ENCODE measurements at regions not wholly inside any gene's neighbourhood (a gene's known extent, or its start where the extent isn't known, plus 50 kb on each side); places are given as distances from the start of the nearest gene placed in this dataset.

- DNase-seq (ENCODE audit: extremely low spot score), result no peak
- ChIA-PET CTCF (interaction anchor here (1.6 kb wide), 1 partner anchor 87 kb away, joined by 3 read pairs; no protein-coding TSS in a partner anchor), POLR2A (no interaction called here)
- TF ChIP-seq, protein P1, sequence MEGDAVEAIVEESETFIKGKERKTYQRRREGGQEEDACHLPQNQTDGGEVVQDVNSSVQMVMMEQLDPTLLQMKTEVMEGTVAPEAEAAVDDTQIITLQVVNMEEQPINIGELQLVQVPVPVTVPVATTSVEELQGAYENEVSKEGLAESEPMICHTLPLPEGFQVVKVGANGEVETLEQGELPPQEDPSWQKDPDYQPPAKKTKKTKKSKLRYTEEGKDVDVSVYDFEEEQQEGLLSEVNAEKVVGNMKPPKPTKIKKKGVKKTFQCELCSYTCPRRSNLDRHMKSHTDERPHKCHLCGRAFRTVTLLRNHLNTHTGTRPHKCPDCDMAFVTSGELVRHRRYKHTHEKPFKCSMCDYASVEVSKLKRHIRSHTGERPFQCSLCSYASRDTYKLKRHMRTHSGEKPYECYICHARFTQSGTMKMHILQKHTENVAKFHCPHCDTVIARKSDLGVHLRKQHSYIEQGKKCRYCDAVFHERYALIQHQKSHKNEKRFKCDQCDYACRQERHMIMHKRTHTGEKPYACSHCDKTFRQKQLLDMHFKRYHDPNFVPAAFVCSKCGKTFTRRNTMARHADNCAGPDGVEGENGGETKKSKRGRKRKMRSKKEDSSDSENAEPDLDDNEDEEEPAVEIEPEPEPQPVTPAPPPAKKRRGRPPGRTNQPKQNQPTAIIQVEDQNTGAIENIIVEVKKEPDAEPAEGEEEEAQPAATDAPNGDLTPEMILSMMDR (IDR thresholded peaks at IDR 0.05; ENCODE audit: control extremely low read depth, extremely low read depth, low read depth, missing control alignments), result no peak
These were observed 517.1 kb downstream of the TMEM232 start for GRCh38 chr5:110209401-110209800.

DNA sequence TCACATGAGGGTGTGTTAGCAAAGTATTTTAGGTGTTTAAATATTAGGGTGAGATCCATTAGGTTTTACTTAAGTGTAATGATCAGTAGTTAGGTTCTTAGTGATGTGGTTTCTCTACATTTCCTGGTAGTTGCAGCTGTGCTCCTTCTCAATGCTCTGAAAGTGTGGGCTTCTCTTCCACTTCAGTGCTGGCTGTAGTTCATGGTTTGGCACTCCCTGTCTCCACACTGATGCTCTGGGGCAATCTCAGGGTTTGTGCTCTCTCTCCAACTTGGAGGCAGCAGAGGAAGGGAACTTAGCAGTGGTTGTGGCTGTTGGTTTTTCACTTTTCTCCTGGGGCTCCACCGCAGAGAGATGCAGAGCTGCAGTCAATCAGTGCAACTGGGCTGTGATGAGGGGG is 507.5 kb downstream of the TMEM232 start:
- DNase-seq (ENCODE audit: extremely low spot score), result no peak
- ChIA-PET CTCF (interaction anchor here (0.7 to 1.3 kb wide), 2 partner anchors 15 to 18 kb away, joined by 3 read pairs; no protein-coding TSS in a partner anchor), POLR2A (no interaction called here)
- TF ChIP-seq, protein P1 (IDR thresholded peaks at IDR 0.05; ENCODE audit: control extremely low read depth, extremely low read depth, low read depth, missing control alignments), result no peak

DNA sequence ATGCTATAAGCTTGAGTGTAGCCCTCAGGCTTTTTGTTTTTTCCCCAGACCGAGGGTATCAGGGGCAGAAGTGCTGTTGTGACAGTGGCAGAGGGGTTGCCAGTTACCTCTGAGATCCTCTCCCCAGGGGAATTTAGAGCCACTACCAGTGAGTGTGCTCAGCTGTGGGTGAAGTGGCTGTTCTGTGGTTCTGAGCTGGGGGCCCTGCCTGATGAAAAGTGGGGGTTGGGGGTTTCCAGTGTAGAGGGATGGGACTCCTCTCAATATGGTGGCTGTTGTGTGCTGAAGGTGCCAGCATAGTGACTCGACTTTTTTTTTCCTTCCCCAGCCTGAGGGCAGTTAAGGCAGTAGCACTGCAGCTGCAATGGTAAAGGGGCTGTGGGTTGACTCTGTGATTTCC is 506.7 kb downstream of the TMEM232 start:
- TF ChIP-seq, protein P1 (IDR thresholded peaks at IDR 0.05; ENCODE audit: control extremely low read depth, extremely low read depth, low read depth, missing control alignments), result no peak
- CTCF ChIA-PET, result interaction anchor here (0.7 to 1.3 kb wide), 2 partner anchors 14 to 19 kb away, joined by 3 read pairs; no protein-coding TSS in a partner anchor
- no peak for DNase-seq (ENCODE audit: extremely low spot score)
- POLR2A ChIA-PET, result no interaction called here

GRCh38 chr5:110221036-110221435 is 505.4 kb downstream of the TMEM232 start:
- ChIA-PET POLR2A (no interaction called here), CTCF (interaction anchor here (1.4 kb wide), 1 partner anchor 38 kb away, joined by 3 read pairs; no protein-coding TSS in a partner anchor)
- TF ChIP-seq, protein P1 (IDR thresholded peaks at IDR 0.05; ENCODE audit: control extremely low read depth, extremely low read depth, low read depth, missing control alignments), result no peak
- DNase-seq (ENCODE audit: extremely low spot score), result no peak

DNA sequence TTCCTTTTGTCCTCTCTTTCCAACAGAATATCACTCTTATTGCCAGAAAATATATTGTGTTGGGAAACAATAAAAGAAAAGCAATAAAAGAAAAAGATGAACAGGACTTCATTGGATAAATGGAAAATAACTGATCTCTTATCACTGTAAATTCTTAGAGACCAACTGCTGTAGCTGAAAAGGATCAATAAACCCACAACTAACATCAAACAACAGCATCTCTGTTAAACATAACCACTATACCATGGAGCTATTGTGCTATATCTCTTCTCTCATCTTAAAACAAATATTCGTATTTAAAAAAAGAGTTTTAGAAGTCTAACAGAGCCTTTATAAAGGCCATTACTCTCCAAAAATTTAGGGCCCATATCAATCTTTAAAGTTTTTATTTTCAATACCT is 502.4 kb downstream of the TMEM232 start:
- TF ChIP-seq, protein P1 (IDR thresholded peaks at IDR 0.05; ENCODE audit: control extremely low read depth, extremely low read depth, low read depth, missing control alignments), result no peak
- CTCF ChIA-PET, result interaction anchor here (1.7 kb wide), 1 partner anchor 30 kb away, joined by 4 read pairs; no protein-coding TSS in a partner anchor
- POLR2A ChIA-PET, result no interaction called here
- no peak for DNase-seq (ENCODE audit: extremely low spot score)

DNA sequence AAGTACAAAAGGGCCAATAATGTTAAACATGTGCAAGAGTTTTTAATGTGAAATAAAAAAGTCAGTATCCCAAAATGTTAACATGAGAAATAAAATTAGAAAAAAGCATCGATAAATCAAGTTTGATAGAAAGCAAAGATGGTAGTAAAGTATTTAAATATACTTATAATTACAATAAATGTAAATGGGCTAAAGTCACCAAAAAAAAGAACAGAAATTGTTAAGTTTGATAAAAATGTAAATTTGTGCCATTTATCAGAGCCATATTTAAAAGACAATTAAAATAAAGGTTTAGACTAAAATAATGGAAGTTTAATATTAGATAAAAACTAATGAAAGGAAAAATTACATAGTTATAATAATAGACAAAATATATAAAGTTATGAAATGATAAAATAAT is 500.5 kb downstream of the TMEM232 start:
- CTCF ChIA-PET, result interaction anchor here (1.9 kb wide), 1 partner anchor 19 kb away, joined by 4 read pairs; no protein-coding TSS in a partner anchor
- POLR2A ChIA-PET, result no interaction called here
- no peak for DNase-seq (ENCODE audit: extremely low spot score)
- TF ChIP-seq, protein P1 (IDR thresholded peaks at IDR 0.05; ENCODE audit: control extremely low read depth, extremely low read depth, low read depth, missing control alignments), result no peak

Data from GM10248 (cell line).